NCI-H2171 (cell line): ENCODE measurements at regions not wholly inside any gene's neighbourhood (a gene's known extent, or its start where the extent isn't known, plus 50 kb on each side); places are given as distances from the start of the nearest gene placed in this dataset.

Source experiments
- DNase-seq: peaks from one replicate; lab custom pipeline; 2025; lab: John Stamatoyannopoulos, UW

DNA sequence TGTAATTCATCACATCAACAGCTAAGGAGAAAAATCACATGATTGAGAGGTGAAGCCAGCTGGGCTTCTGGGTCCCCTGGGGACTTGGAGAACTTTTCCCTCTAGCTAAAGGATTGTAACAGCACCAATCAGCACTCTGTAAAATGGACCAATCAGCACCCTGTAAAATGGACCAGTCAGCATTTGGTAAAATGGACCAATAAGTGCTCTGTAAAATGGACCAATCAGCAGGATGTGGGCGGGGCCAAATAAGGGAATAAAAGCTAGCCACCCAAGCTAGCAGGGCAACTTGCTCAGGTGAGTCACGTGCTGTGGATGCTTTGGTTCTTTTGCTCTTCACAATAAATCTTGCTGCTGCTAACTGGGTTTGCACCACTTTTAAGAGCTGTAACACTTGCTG is 1248.3 kb downstream of the PCDH18 start:
- DNase-seq: no peak

DNA sequence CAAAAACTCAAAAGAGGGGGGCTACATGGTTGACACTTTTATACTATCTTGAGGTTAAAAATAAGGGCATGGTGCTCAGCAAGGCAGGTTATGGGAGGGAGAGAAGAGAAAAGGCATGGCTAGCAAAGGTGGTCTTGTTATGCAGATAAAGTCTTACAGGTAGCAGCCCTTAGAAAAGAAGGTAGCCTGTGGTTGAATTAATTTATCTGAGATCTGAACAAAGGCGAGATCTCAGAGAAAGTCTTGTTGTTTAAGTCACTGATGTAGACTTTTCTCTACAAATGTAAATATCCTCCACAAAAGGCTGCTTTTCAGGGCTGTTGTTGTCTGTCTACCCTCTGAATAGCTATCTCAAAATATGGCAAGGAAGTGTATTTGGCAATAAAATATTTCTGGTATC is 1250.4 kb downstream of the PCDH18 start:
- DNase-seq: no peak

DNA sequence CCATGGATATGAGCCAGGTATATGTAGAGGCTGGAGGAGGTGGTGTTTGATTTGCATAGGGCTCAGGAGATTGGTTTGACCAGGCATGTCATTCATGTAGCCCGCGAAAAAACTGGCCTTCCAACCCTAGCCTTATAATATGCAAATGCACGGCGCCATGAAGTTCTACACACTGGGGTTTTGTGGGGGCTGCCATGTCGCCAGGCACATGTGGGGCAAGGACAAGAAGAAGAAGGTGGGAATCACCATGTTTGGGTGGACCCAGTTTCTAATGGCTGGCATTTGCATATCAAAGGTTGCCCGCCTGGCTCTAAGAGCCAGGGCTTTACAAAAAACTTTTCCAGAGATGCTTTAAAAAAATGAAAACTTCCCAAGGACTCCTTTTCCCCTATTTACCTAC is 1251.0 kb downstream of the PCDH18 start:
- no peak for DNase-seq

- peak; percentile 23 for DNase-seq
These were observed 1254.6 kb downstream of the PCDH18 start for GRCh38 chr4:136277741-136278140.

GRCh38 chr4:136246876-136247275 is 1285.4 kb downstream of the PCDH18 start:
- no peak for DNase-seq

DNA sequence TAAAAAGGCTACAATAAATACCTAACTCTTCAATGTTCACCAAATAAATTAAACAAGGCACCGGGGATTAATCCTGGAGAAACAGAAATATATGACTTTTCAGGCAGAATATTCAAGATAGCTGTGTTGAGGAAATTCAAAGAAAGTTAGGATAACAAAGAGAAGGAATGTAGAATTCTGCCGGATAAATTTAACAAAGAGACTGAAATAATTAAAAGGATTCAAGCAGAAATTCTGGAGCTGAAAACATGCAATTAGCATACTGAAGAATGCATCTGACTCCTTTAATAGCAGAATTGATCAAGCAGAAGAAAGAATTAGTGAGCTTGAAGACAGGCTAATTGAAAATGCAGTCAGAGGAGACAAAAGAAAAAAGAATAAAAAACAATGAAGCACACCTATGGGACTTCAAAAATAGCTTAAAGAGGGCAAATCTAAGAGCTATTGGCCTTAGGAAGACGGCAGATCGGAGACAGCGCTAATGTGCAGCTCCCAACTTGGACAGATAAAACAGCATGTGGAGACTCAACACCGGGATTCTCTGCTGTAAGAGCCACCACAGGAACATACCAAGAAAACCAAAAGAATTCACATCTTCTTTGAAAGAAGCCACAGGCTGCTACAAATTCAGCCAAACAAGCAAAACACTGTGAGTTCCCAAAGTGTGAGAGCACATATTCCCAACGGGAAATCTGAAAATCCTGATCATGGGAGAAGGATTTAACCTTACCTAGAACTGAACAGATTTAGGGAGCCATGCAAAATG is 1290.9 kb downstream of the PCDH18 start:
- DNase-seq: no peak

DNA sequence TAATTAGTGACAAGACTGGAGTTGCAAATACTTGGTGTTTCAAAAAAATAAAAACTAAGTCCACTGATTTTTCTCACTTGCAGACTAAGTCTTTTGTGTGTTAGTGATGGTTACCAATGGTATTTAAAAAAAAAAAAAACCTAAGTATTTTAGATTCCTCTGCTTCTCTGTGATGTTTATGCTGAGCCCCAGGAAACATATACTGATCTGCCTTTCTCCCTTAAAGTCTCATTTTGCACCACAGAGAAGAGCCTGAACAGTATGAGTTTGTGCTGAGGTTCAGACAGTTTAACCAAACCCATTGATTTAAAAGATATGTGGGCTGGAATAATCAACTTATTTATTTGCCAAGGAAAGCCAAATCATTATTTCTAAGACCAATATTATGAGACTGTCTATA is 1305.0 kb downstream of the PCDH18 start:
- DNase-seq: no peak

- DNase-seq: no peak
These were observed 1312.6 kb downstream of the PCDH18 start for GRCh38 chr4:136219592-136220125.

DNA sequence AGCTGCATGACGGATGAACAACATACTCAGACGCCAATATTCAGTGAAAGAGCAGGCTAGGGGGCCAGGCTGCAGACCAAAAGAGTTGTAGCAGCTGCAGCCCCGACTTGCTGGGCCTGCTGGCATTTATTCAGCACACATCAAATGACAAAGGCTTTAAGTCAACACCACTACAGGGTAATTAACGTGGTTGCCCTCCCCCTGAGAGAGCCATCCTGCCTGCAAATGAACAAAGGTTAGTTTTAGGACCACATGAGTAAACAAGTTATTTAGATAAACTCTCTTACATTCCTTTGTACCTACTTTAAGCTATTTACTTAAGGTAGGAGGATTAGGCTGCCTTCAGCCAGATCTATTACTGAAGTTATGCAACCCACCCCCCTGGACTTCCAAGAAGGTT is 1329.1 kb downstream of the PCDH18 start:
- DNase-seq: no peak

GRCh38 chr4:136198358-136198757 is 1333.9 kb downstream of the PCDH18 start:
- no peak for DNase-seq

- no peak for DNase-seq
These were observed 1337.3 kb downstream of the PCDH18 start for GRCh38 chr4:136194962-136195361.

- DNase-seq: no peak
These were observed 1345.6 kb downstream of the PCDH18 start for GRCh38 chr4:136186650-136187049.

- no peak for DNase-seq
These were observed 1348.8 kb downstream of the PCDH18 start for GRCh38 chr4:136183513-136183912.

DNA sequence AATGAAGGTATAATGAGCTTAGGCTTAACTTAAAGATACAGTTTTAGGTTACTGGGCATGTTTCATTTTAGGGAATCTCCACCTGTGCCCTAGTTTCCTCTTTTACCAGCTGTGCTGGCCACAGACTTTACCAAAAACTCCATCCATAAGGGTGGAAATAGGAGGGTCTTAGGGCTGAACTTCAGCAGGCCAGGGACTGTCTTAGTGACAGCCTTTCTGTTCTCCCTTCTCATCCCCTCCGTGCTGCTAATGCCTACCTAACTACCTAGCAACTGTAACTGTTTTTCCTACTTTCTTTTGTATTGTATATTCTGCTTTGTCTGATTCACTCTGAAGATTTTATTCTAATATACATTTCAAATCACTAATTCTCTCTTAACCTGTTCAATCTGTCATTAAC is 1375.3 kb downstream of the PCDH18 start:
- no peak for DNase-seq

DNA sequence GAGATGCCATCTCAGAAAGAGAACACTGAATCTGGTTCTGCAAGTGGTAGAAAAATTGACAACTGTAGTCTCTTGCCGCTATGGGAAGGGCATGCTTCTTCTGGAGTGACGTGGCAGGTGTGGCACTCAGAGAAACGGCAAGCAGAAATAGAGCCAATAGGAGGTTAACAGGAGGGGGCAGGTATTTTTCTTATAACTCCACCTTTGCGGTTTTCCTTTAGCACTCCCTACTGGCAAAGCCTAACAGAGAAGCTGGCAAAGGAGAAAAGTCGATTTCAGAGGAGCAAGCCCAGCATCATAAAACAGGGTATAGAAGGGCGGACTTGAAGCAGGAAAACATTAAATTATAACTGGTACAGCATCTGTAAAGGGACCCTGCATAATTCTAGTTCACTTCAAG is 1382.2 kb downstream of the PCDH18 start:
- no peak for DNase-seq

DNA sequence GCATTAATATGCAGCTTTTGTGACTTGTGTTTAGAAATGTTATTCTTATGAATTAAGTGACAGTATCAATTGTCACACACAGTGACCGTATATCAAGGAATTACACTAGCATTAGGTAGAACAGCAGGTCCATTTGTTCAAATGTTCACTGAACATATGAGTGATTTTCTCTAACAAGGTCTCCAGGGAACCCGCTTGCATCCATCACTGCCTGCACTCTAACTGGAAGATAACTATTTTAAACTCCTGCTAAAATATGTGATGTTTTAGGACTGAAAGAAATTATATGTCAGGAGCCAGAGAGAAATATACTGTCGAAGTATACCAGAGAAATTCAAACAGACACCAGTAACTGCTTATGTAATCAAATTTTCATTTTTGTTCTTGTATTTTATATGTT is 1395.7 kb downstream of the PCDH18 start:
- DNase-seq: peak; percentile 66

- DNase-seq: no peak
These were observed 1408.0 kb downstream of the PCDH18 start for GRCh38 chr4:136124251-136124745.

DNA sequence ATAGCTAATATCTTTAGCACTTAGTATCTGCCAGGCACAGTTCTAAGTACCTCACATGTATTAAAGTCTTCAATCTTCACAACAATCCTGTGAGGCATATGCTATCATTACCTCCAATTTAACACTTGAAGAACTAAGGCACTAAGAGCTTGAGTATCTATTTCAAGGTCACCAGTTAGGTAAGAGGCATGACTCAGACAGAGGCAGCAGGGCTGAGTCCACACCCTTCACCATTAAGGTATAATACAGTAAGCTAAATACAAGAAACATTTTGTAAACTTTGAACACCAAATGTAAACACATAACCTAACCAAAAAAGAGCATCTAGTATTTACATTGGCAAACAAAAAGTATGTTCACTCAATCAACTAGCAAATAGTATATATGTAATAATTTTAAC is 1410.9 kb downstream of the PCDH18 start:
- DNase-seq: no peak

GRCh38 chr4:136113921-136114320 is 1418.4 kb downstream of the PCDH18 start:
- DNase-seq: no peak

GRCh38 chr4:136112116-136112515 is 1420.2 kb downstream of the PCDH18 start:
- DNase-seq: no peak

- DNase-seq: no peak
These were observed 1425.5 kb downstream of the PCDH18 start for GRCh38 chr4:136106753-136107152.

DNA sequence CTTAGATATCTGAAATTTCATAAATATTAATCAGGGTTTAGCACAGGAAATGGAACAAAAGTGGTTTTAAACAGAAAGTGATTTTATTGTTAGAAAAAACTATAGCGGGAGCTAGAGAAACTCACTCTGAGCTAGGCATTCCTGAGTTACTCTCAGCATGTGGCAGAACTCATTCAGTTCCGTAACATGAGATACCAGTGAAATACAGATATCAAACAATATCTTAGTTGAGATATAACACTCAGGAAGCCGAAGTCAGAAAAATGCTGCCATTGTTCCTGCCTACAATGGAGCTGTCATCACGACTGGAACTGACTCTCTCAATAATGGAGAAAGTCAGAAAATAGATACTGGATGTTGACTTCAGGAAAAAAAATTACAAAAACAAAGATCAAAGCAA is 1428.7 kb downstream of the PCDH18 start:
- DNase-seq: no peak

- no peak for DNase-seq
These were observed 1434.6 kb downstream of the PCDH18 start for GRCh38 chr4:136097676-136098075.
